ENCODE measurements at regions not wholly inside any gene's neighbourhood (a gene's known extent, or its start where the extent isn't known, plus 50 kb on each side); places are given as distances from the start of the nearest gene placed in this dataset.

GRCh38 chr6:137967689-137968454 lies 100.8 kb downstream of the TNFAIP3 start:
- TF ChIP-seq, protein P1, sequence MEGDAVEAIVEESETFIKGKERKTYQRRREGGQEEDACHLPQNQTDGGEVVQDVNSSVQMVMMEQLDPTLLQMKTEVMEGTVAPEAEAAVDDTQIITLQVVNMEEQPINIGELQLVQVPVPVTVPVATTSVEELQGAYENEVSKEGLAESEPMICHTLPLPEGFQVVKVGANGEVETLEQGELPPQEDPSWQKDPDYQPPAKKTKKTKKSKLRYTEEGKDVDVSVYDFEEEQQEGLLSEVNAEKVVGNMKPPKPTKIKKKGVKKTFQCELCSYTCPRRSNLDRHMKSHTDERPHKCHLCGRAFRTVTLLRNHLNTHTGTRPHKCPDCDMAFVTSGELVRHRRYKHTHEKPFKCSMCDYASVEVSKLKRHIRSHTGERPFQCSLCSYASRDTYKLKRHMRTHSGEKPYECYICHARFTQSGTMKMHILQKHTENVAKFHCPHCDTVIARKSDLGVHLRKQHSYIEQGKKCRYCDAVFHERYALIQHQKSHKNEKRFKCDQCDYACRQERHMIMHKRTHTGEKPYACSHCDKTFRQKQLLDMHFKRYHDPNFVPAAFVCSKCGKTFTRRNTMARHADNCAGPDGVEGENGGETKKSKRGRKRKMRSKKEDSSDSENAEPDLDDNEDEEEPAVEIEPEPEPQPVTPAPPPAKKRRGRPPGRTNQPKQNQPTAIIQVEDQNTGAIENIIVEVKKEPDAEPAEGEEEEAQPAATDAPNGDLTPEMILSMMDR (IDR thresholded peaks at IDR 0.05) = no peak
- TF ChIP-seq POLR2AphosphoS5 (IDR thresholded peaks at IDR 0.05; ENCODE audit: low read depth, low read length) (no peak), REST (IDR thresholded peaks at IDR 0.05; ENCODE audit: insufficient read depth in 1 of 2, low read depth in 2 of 2, low read length in 1 of 2) (no peak)

Data from Panc1 (cell line).